ENCODE measurements at regions not wholly inside any gene's neighbourhood (a gene's known extent, or its start where the extent isn't known, plus 50 kb on each side); places are given as distances from the start of the nearest gene placed in this dataset.

DNA sequence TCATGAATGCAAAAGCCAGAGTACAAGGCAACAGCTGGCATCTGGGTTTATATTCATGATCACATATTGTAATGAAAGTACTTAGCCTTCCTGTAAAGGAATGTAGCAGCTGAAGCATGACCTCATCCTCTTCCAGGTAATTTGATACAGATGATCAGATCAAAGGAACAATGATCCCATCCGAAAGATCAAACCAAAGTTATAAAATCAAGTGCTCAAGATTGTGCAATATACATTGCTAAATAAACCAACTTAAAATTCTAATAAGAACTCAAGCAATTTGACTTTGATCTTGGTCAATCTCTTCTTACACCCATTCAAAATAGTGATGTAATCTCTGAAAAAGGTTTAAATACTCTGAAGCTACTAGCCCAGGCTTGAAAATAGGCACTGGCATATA is 113.1 kb upstream of the INPP4B start:
- WGBS (ENCODE audit: insufficient coverage, insufficient replicate concordance, low lambda C conversion rate, missing lambda C conversion rate), result 0% methylated on average over 1 of the region's 1 CpG
- FAIRE-seq (no peak), DNase-seq (ENCODE audit: low read depth, low spot score) (no peak), ATAC-seq (no peak)
- RAD21 ChIA-PET (ENCODE audit: unreplicated experiment), result no interaction called here
- no peaks in the 10 kb centered on the region for H3K79me2 ChIP-seq (ENCODE audit: control insufficient read depth, insufficient read depth, low read length)
- in situ Hi-C loops (cut with MboI), result no loop called here
- SMC1A ChIA-PET (ENCODE audit: uncharacterized antibody, unreplicated experiment), result no interaction called here
- BruUV-seq (replicated peaks), result no TSS peak
- no peaks in the 10 kb centered on the region for H4K20me1 ChIP-seq (ENCODE audit: control insufficient read depth, insufficient read depth)
- no peaks in the 10 kb centered on the region for H3K36me3 ChIP-seq (ENCODE audit: control insufficient read depth in 2 of 2, insufficient read depth in 2 of 2, low read length in 1 of 2)
- H3K4me2 ChIP-seq (ENCODE audit: control insufficient read depth, insufficient read depth), result no peak overlapping the region
- no peaks in the 10 kb centered on the region for H3K9me3 ChIP-seq (replicated peaks; ENCODE audit: control insufficient read depth, insufficient read depth, low read length)
- H3K4me3 ChIP-seq, result no peak overlapping the region
- no peaks in the 10 kb centered on the region for H3K27me3 ChIP-seq (replicated peaks in 1 of 2; ENCODE audit: control insufficient read depth in 2 of 2, insufficient read depth in 2 of 2, low read length in 1 of 2)
- no peak overlapping the region for H3K27ac ChIP-seq (ENCODE audit: control insufficient read depth, insufficient read depth)
- TF ChIP-seq NR2C2 (IDR thresholded peaks at IDR 0.05; ENCODE audit: borderline replicate concordance, control insufficient read depth, insufficient read length, low read depth), result no peak
- no peak for TF ChIP-seq CEBPB (IDR thresholded peaks at IDR 0.05; ENCODE audit: borderline replicate concordance in 1 of 2, low read depth in 2 of 2, low read length in 2 of 2)
- TF ChIP-seq, protein P1, sequence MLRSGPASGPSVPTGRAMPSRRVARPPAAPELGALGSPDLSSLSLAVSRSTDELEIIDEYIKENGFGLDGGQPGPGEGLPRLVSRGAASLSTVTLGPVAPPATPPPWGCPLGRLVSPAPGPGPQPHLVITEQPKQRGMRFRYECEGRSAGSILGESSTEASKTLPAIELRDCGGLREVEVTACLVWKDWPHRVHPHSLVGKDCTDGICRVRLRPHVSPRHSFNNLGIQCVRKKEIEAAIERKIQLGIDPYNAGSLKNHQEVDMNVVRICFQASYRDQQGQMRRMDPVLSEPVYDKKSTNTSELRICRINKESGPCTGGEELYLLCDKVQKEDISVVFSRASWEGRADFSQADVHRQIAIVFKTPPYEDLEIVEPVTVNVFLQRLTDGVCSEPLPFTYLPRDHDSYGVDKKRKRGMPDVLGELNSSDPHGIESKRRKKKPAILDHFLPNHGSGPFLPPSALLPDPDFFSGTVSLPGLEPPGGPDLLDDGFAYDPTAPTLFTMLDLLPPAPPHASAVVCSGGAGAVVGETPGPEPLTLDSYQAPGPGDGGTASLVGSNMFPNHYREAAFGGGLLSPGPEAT (IDR thresholded peaks at IDR 0.05; ENCODE audit: low read depth), result no peak
- no peak for TF ChIP-seq POLR2AphosphoS2 (IDR thresholded peaks at IDR 0.05; ENCODE audit: low read depth, low read length)
- no peak for TF ChIP-seq NFXL1 (IDR thresholded peaks at IDR 0.05; ENCODE audit: borderline replicate concordance)
- CTCF ChIA-PET, result no interaction called here
- intact Hi-C loops (cut with micrococcal nuclease; ENCODE audit: unreplicated experiment), result no loop called here
- POLR2A ChIA-PET, result no interaction called here
- no peaks in the 10 kb centered on the region for H3K4me1 ChIP-seq (ENCODE audit: control insufficient read depth, insufficient read depth, low read length)
- H2AFZ ChIP-seq (ENCODE audit: control insufficient read depth, low read depth, low read length), result no peak overlapping the region
- no peak overlapping the region for H3K9ac ChIP-seq (ENCODE audit: control insufficient read depth, insufficient read depth, low read length)

DNA sequence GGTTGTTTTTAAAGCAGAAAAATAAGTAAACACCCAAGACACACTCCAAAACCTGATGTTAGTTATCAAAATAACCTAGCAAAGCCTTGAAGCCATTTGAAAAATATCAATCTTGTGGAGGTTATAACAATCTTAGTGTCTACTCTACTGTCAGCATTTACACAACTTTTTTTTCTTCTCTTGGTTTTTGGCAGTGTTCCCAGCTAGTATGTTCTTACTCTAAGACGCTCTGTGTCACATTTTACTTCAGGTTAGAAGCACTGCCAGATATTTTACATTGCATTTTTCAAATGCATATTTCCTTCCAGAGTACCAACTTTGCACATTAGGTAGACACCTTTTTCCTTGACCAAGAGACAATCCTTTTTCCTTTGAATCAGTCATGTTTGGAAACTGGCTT is 114.0 kb upstream of the INPP4B start:
- intact Hi-C loops (cut with micrococcal nuclease; ENCODE audit: unreplicated experiment), result no loop called here
- ATAC-seq, result no peak
- no peak overlapping the region for H3K4me2 ChIP-seq (ENCODE audit: control insufficient read depth, insufficient read depth)

More for the DNA sequence above, 114.0 kb upstream of the INPP4B start:
- ChIA-PET SMC1A (ENCODE audit: uncharacterized antibody, unreplicated experiment) (no interaction called here), RAD21 (ENCODE audit: unreplicated experiment) (no interaction called here), CTCF (interaction anchor here (0.5 kb wide), 1 partner anchor 65 kb away, joined by 3 read pairs; no protein-coding TSS in a partner anchor), POLR2A (no interaction called here)
- no TSS peak for BruUV-seq (replicated peaks)
- Histone ChIP-seq H4K20me1 (ENCODE audit: control insufficient read depth, insufficient read depth) (no peaks in the 10 kb centered on the region), H3K79me2 (ENCODE audit: control insufficient read depth, insufficient read depth, low read length) (no peaks in the 10 kb centered on the region), H3K9ac (ENCODE audit: control insufficient read depth, insufficient read depth, low read length) (no peak overlapping the region), H3K27me3 (replicated peaks in 1 of 2; ENCODE audit: control insufficient read depth in 2 of 2, insufficient read depth in 2 of 2, low read length in 1 of 2) (no peaks in the 10 kb centered on the region), H3K27ac (ENCODE audit: control insufficient read depth, insufficient read depth) (no peak overlapping the region), H3K4me3 (no peak overlapping the region), H3K36me3 (ENCODE audit: control insufficient read depth in 2 of 2, insufficient read depth in 2 of 2, low read length in 1 of 2) (no peaks in the 10 kb centered on the region), H2AFZ (ENCODE audit: control insufficient read depth, low read depth, low read length) (no peak overlapping the region), H3K9me3 (replicated peaks; ENCODE audit: control insufficient read depth, insufficient read depth, low read length) (no peaks in the 10 kb centered on the region), H3K4me1 (ENCODE audit: control insufficient read depth, insufficient read depth, low read length) (no peaks in the 10 kb centered on the region)
- in situ Hi-C loops (cut with MboI), result no loop called here
- no peak for TF ChIP-seq TAF1 (IDR thresholded peaks at IDR 0.05; ENCODE audit: borderline replicate concordance, low read depth, low read length)
- TF ChIP-seq POLR2AphosphoS5 (IDR thresholded peaks at IDR 0.05; ENCODE audit: low read length), result no peak
- TF ChIP-seq ZNF274 (IDR thresholded peaks at IDR 0.05; ENCODE audit: insufficient read depth, insufficient read length), result no peak
- no peak for TF ChIP-seq FOS (IDR thresholded peaks at IDR 0.05; ENCODE audit: borderline replicate concordance, extremely low read depth, insufficient read length)
- no peak for TF ChIP-seq CHD2 (IDR thresholded peaks at IDR 0.05; ENCODE audit: borderline replicate concordance, low read depth, low read length)
- TF ChIP-seq, protein P2, sequence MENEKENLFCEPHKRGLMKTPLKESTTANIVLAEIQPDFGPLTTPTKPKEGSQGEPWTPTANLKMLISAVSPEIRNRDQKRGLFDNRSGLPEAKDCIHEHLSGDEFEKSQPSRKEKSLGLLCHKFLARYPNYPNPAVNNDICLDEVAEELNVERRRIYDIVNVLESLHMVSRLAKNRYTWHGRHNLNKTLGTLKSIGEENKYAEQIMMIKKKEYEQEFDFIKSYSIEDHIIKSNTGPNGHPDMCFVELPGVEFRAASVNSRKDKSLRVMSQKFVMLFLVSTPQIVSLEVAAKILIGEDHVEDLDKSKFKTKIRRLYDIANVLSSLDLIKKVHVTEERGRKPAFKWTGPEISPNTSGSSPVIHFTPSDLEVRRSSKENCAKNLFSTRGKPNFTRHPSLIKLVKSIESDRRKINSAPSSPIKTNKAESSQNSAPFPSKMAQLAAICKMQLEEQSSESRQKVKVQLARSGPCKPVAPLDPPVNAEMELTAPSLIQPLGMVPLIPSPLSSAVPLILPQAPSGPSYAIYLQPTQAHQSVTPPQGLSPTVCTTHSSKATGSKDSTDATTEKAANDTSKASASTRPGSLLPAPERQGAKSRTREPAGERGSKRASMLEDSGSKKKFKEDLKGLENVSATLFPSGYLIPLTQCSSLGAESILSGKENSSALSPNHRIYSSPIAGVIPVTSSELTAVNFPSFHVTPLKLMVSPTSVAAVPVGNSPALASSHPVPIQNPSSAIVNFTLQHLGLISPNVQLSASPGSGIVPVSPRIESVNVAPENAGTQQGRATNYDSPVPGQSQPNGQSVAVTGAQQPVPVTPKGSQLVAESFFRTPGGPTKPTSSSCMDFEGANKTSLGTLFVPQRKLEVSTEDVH (IDR thresholded peaks at IDR 0.05; ENCODE audit: low read depth, partially characterized antibody), result no peak
- TF ChIP-seq SRF (IDR thresholded peaks at IDR 0.05; ENCODE audit: low read depth in 2 of 2, low read length in 2 of 2), result no peak
- TF ChIP-seq IRF4 (IDR thresholded peaks at IDR 0.05; ENCODE audit: low read depth, low read length), result no peak
- TF ChIP-seq RFX5 (IDR thresholded peaks at IDR 0.05; ENCODE audit: low read depth, low read length), result no peak
- 47% methylated on average over 1 of the region's 1 CpG for WGBS (ENCODE audit: insufficient coverage, insufficient replicate concordance, low lambda C conversion rate, missing lambda C conversion rate)
- no peak for DNase-seq (ENCODE audit: low read depth, low spot score)
- FAIRE-seq, result no peak
